Spinal cord (tissue), 9 donors: ENCODE measurements at regions not wholly inside any gene's neighbourhood (a gene's known extent, or its start where the extent isn't known, plus 50 kb on each side); places are given as distances from the start of the nearest gene placed in this dataset.
"Not testable (repeated sequence)": the region's sequence is repeated elsewhere in the genome, so short reads cannot be mapped to it uniquely, and the experiment has no call there.

ENCODE experiments used
- DNase-seq, 6 donors: peaks; one replicate each; pipeline versions ENCODE4 v3.0.0 to v3.0.0-alpha.2; 2013 to 2015; ENCODE audit warnings: low spot score in 6 of 6, low read depth in 4 of 6
- H3K27ac ChIP-seq: one replicate; pipeline ENCODE4 v1.5.1; 2013; ENCODE audit warnings: low read depth, low read length, control low read depth
- H3K27me3 ChIP-seq: one replicate; pipeline ENCODE4 v1.6.1; 2013; ENCODE audit warnings: low read length; ENCODE audit not compliant: control insufficient read depth, insufficient read depth
- H3K36me3 ChIP-seq: one replicate; pipeline ENCODE4 v1.6.1; 2013; ENCODE audit warnings: low read length; ENCODE audit not compliant: control insufficient read depth, insufficient read depth
- H3K4me1 ChIP-seq: one replicate; pipeline ENCODE4 v1.6.1; 2013; ENCODE audit warnings: low read length; ENCODE audit not compliant: control insufficient read depth, insufficient read depth
- H3K4me3 ChIP-seq: one replicate; pipeline ENCODE4 v1.5.1; 2013; ENCODE audit warnings: low read depth, low read length, control low read depth
- H3K9me3 ChIP-seq: one replicate; pipeline ENCODE4 v1.6.1; 2013; ENCODE audit warnings: low read length; ENCODE audit not compliant: control insufficient read depth, insufficient read depth
- WGBS: methylation state at CpG from one replicate; pipeline ENCODE4 v1.1.5; 2013; ENCODE audit warnings: missing lambda C conversion rate; ENCODE audit not compliant: insufficient coverage; 5-methylcytosine and 5-hydroxymethylcytosine counted together
- donor health status: healthy.

DNA sequence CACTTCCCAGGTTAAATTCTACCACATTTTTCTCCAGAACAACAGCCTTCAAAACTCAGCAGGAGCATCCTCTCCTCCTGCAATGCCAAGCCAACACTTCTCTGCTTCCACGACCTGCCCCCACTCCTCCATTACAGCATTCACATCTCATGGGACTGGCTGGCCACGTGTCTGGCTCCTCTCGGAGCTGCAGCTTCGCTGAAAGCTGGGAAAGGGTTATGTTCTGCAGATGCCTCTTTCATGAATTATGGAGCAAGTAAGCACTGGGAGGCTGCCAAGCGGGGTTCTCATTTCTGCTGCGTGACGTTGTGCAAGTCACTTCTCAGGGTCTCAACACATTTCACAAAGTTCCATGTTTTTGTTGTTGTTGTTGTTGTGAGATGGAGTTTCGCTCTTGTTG, 142.2 kb upstream of the RFLNA start:
- WGBS = 72% methylated on average over 4 of the region's 8 CpGs
- H3K4me1 ChIP-seq = peaks cover 3% of the 10 kb centered on the region
- DNase-seq = peak in 2 of 6 donors; percentile 58 to 88
- no peak overlapping the region for H3K27ac ChIP-seq
- H3K4me3 ChIP-seq = no peak overlapping the region
- no peaks in the 10 kb centered on the region for H3K36me3 ChIP-seq
- no peaks in the 10 kb centered on the region for H3K9me3 ChIP-seq
- H3K27me3 ChIP-seq = no peaks in the 10 kb centered on the region

DNA sequence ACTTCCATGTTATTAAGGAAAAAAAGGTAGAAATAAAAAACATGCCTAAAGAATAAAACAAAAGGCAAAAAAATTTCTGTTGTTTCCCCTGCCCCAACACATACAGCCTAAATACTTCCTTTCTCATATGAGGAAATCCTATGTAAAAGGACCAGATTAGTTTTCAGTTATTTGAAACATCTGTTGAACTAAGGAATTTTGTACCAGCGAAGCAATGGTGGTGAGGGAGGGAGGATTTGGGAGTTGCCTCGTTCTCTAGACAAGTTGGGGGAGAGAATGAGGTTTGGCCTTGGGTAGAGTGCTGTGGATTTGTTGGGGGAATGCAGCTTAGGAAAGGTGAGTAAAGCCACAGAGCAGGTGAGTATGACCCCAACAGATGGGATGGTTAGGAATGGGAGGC, 141.5 kb upstream of the RFLNA start:
- Histone ChIP-seq H3K27me3 (no peaks in the 10 kb centered on the region), H3K4me3 (no peak overlapping the region), H3K36me3 (no peaks in the 10 kb centered on the region), H3K27ac (no peak overlapping the region), H3K4me1 (peaks cover 1% of the 10 kb centered on the region), H3K9me3 (no peaks in the 10 kb centered on the region)
- WGBS = 92% methylated on average over 2 of the region's 2 CpGs
- DNase-seq = no peak

DNA sequence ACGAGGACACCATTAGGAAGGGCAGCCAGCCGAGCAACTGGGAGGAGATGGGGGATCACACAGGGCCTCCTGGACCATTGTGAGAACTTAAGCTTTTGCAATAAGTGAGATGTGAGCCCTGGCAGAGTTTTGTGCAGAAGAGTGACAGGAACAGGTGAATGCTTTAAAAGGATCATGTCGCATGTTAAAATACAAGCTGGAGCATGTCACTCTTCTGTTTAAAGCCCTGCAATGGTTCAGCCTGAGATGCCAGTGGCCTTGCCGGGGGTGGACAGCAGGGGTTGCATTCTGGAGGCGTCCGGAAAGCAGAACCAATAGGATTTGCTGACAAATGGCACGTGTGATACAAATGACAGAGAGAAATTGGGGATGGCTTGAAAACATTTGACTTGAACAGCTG, 137.5 kb upstream of the RFLNA start:
- WGBS = 77% methylated on average over 7 of the region's 7 CpGs
- Histone ChIP-seq H3K4me3 (no peak overlapping the region), H3K27me3 (no peaks in the 10 kb centered on the region), H3K9me3 (no peaks in the 10 kb centered on the region), H3K4me1 (peaks cover 8% of the 10 kb centered on the region), H3K36me3 (no peaks in the 10 kb centered on the region), H3K27ac (no peak overlapping the region)
- DNase-seq = no peak

DNA sequence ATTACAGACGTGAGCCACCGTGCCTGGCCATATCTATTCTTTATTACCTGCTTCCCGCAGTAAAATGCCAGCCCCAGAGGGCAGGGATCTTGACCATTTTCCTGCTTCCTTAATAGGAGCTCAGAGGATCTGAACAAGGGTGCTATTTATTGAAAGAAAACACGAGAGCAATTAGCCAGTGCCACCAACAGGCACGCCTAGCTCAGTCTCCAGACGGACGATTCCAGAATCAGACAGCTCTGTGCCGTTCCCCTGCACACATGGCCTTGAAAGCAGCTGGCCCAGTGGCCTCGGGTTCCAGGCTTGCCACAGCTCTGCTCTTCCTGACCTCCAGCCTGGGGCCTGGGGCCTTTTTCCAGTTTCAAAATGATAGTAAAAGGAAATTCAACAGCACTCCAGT, 135.2 kb upstream of the RFLNA start:
- Histone ChIP-seq H3K4me1 (peaks cover 8% of the 10 kb centered on the region), H3K36me3 (no peaks in the 10 kb centered on the region), H3K4me3 (no peak overlapping the region), H3K27me3 (no peaks in the 10 kb centered on the region), H3K27ac (peak overlapping the region; percentile 3), H3K9me3 (no peaks in the 10 kb centered on the region)
- no peak for DNase-seq
- 55% methylated on average over 6 of the region's 9 CpGs for WGBS

DNA sequence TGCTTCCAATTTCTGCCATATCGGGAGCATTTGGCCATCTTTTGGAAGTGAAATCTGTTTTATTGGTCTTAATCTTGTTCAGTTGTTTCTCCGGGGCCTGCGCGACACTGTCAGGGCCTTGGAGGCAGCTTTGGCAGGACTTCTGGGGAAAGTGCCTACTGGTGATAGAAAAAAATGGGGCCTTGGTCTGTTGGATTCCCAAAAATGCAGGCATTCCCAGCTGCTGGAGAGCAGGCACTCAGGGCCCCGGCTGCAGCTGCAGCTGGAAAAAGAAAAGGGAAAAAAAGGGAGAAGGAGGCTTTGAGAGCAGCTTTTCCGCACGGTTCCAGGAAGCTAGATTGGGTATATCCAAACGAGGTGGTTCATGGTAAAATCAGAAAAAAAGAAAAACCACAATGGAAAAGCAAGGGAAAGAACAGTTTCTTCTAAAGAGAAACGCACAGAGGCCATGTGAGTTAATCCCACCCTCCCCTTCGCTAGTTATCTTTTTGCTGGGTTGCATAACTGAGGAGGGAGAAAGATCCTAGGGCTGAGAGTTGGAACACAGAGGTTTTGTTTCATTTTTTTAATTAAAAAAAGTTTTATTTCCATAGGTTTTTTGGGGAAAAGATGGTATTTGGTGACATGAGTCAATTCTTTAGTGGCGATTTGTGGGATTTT, 134.7 kb upstream of the RFLNA start:
- H3K36me3 ChIP-seq = no peaks in the 10 kb centered on the region
- WGBS = 81% methylated on average over 8 of the region's 11 CpGs
- no peak for DNase-seq
- H3K27ac ChIP-seq = peak overlapping the region; percentile 3
- no peak overlapping the region for H3K4me3 ChIP-seq
- H3K27me3 ChIP-seq = no peaks in the 10 kb centered on the region
- H3K4me1 ChIP-seq = peaks cover 8% of the 10 kb centered on the region
- H3K9me3 ChIP-seq = no peaks in the 10 kb centered on the region

DNA sequence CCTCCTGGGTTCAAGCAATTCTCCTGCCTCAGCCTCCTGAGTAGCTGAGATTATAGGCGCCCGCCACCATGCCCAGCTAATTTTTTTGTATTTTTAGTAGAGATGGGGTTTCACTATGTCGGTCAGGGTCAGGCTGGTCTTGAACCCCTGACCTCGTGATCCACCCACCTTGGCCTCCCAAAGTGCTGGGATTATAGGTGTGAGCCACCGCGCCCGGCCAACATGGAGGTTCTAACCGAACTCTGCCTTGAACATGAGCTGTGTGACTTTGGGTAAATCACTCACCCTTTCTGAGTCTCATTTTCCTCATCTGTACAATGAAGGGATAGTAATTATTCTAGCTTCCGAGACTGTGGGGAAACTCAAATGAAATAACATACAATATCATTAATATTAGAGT, 133.5 kb upstream of the RFLNA start:
- not testable (repeated sequence) for H3K27ac ChIP-seq, H3K4me3 ChIP-seq, H3K4me1 ChIP-seq, H3K27me3 ChIP-seq, DNase-seq, H3K9me3 ChIP-seq, H3K36me3 ChIP-seq
- WGBS = 100% methylated on average over 1 of the region's 9 CpGs

DNA sequence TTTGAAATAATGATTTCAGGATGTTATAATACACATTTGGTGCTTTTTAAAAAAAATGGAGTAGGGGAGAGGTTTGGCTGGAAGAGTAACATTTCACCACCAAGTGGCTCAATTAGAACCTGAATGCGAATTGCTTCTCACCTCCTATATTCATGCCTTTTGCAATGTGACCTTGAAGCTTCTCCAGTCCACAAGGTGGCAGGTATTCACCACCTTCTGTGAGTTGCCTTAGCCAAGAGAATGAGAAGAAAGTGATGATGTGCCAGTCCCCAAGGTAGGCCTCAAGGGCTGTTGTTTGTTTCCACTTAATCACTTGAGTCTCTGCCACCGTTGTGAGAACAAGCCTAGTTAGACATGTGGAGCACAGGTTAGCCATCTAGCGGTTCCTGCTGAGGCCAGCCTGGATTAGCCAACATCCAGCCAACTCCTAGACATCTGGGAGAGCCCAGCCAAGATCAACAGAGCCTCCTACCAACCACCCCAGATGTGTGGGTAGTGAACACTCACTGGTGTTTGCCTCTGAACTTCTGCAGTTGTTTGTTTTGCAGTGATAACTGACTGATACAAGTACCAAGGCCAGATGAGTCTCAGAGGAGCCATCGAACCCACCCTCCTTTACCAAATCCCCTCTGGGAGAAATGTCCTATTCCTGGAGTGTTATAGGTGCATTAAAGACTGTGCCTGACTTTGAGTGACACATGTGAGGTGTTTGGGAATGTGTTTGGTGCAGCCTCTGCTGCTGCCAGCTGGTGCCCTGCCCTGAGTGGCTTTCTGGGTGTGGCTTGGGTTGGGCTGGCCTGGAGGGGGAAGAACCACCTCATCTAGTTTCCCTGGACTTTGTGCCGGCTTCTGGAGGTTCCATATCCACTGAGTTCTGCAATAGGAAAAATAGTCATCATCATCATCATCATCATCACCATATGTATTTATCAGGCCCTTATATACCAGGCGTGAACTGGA, 132.5 kb upstream of the RFLNA start:
- H3K4me1 ChIP-seq = peaks cover 8% of the 10 kb centered on the region
- WGBS = 71% methylated on average over 1 of the region's 6 CpGs
- DNase-seq = no peak
- no peak overlapping the region for H3K27ac ChIP-seq
- no peaks in the 10 kb centered on the region for H3K9me3 ChIP-seq
- H3K27me3 ChIP-seq = no peaks in the 10 kb centered on the region
- no peaks in the 10 kb centered on the region for H3K36me3 ChIP-seq
- H3K4me3 ChIP-seq = no peak overlapping the region

DNA sequence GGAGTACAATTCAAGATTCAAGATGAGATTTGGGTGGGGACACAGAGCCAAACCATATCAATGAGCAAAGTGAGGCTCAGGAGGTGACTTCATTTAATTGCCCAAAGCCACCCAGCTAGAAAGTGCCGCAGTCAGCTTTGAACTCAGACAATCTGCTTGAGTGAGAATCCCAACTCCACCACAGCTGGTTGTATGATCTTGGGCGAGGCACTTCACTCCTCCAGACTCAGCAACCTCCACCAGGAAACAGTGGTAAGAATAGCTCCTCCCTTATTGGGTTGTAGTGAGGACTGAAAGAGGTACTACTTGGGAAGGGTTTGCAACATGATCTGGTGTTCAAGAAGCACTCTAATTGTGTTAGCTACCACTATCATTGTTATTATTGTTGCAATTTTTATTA, 129.2 kb upstream of the RFLNA start:
- 100% methylated on average over 1 of the region's 2 CpGs for WGBS
- Histone ChIP-seq H3K27ac (no peak overlapping the region), H3K36me3 (no peaks in the 10 kb centered on the region), H3K9me3 (no peaks in the 10 kb centered on the region), H3K4me1 (no peaks in the 10 kb centered on the region), H3K27me3 (no peaks in the 10 kb centered on the region), H3K4me3 (no peak overlapping the region)
- DNase-seq = no peak

DNA sequence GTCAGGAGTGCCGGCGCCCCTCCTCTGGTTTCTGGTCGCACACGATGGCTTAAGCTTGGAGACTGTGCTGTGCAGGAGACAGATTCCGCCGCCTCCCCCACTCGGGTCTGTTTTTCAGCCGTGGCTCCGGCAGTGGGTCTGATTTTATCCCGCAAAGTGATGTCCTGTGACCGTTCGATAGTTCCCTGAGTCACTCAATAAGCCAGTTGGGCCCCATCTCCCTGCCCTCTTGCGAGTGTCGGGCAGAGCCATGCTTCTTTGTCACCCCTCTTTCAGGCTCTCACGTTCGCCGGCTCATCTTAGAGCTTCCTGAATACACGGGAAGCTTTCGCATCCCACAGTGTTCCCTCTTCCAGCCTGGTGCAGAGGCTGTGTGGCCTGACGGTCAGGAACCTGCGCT, 127.8 kb upstream of the RFLNA start:
- 93% methylated on average over 21 of the region's 21 CpGs for whole genome bisulfite sequencing
- DNase-seq = no peak
- H3K9me3 ChIP-seq = no peaks in the 10 kb centered on the region
- H3K27me3 ChIP-seq = no peaks in the 10 kb centered on the region
- H3K4me1 ChIP-seq = no peaks in the 10 kb centered on the region
- H3K4me3 ChIP-seq = no peak overlapping the region
- H3K36me3 ChIP-seq = no peaks in the 10 kb centered on the region
- no peak overlapping the region for H3K27ac ChIP-seq
